MM.1S (cell line): ENCODE measurements at regions not wholly inside any gene's neighbourhood (a gene's known extent, or its start where the extent isn't known, plus 50 kb on each side); places are given as distances from the start of the nearest gene placed in this dataset.

Experiments used
- CTCF ChIP-seq: fragments of 300-600 bp; sonication (generic); IDR thresholded peaks from 2 replicates; pipeline ENCODE4 v1.5.1; 2016; ENCODE audit warnings: antibody characterized with exemption, low read length, mixed read lengths
- EZH2 ChIP-seq: fragments of 300-600 bp; sonication (generic); optimal IDR thresholded peaks from 2 replicates; pipeline ENCODE3; 2017; ENCODE audit warnings: low read depth, mild to moderate bottlenecking, antibody characterized with exemption, low read length, mixed read lengths

- no peak for TF ChIP-seq CTCF
- TF ChIP-seq EZH2, result no peak
Observed at GRCh38 chr7:52749880-52750279, 285.6 kb upstream of the POM121L12 start.
